Peyer's patch (tissue), 4 donors: ENCODE measurements at regions not wholly inside any gene's neighbourhood (a gene's known extent, or its start where the extent isn't known, plus 50 kb on each side); places are given as distances from the start of the nearest gene placed in this dataset.

ENCODE experiments used
- CTCF ChIP-seq, 6 experiments: fragments of 450-650 bp in 4 of 6; fragments of 200-600 bp in 2 of 6; sonication (generic) in 1 of 6; IDR thresholded peaks; one replicate each; pipeline ENCODE4 v1.5.1; 2017 to 2019; ENCODE audit warnings: antibody characterized with exemption in 6 of 6, mild to moderate bottlenecking in 3 of 6, moderate library complexity in 1 of 6
- POLR2A ChIP-seq, 2 donors: fragments of 450-650 bp; IDR thresholded peaks; one replicate each; pipeline ENCODE4 v1.5.1; 2017; ENCODE audit warnings: antibody characterized with exemption in 2 of 2, mild to moderate bottlenecking in 2 of 2, moderate library complexity in 2 of 2

DNA sequence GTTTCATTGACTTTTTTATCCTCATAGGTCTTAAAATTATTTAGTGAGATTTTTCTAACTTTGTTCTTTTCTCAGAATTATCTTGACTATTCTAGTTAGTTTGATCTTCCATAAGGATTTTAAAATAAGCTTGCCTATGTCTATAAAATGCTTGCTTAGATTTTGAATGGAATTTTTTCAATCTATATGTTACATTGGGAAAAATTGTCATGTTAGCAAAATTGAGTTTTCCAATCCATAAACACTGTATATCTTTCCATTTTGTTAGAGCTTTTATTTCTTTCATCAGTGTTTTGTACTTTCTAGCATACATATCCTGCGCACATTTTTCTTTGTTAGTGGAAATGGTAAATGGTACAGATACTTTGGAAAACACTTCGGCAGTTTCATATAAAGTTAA is 312.9 kb downstream of the PDHA2 start:
- TF ChIP-seq CTCF (IDR thresholded peaks at IDR 0.05), result no peak
- no peak for TF ChIP-seq POLR2A (IDR thresholded peaks at IDR 0.05)
